Activated T-cell treated with anti-CD3 and anti-CD28 coated beads, Interleukin-2, amount 50 U/mL, for 72 hours (primary cell): ENCODE measurements at regions not wholly inside any gene's neighbourhood (a gene's known extent, or its start where the extent isn't known, plus 50 kb on each side); places are given as distances from the start of the nearest gene placed in this dataset.
"Not testable (repeated sequence)": the region's sequence is repeated elsewhere in the genome, so short reads cannot be mapped to it uniquely, and the experiment has no call there.

Experiments used
- ATAC-seq, 2 donors: fragments of 150-1000 bp; cut with Tn5 transposase; replicated peaks in 1 of 2; 2 replicates each; pipeline ENCODE4 v1.10.0; 2021; ENCODE audit warnings: moderate library complexity in 2 of 2, mild to moderate bottlenecking in 1 of 2
- DNase-seq, 2 donors: peaks; one replicate each; pipeline ENCODE4 v3.0.0; 2021 to 2022; ENCODE audit warnings: mixed read lengths in 1 of 2
- H3K27ac Mint-ChIP-seq: one replicate; pipeline ENCODE4 v1.8.0; 2022; ENCODE audit warnings: mild to moderate bottlenecking, moderate library complexity, mixed read lengths
- H3K27me3 Mint-ChIP-seq: one replicate; pipeline ENCODE4 v1.8.0; 2022; ENCODE audit warnings: low read depth, mixed read lengths
- H3K36me3 Mint-ChIP-seq, 2 donors: one replicate each; pipeline ENCODE4 v1.8.0; 2022; ENCODE audit warnings: mixed read lengths in 2 of 2, mild to moderate bottlenecking in 1 of 2; ENCODE audit not compliant: insufficient read depth in 2 of 2
- H3K4me1 Mint-ChIP-seq: one replicate; pipeline ENCODE4 v1.8.0; 2022; ENCODE audit warnings: low read depth, mixed read lengths
- H3K4me3 Mint-ChIP-seq, 2 donors: one replicate each; pipeline ENCODE4 v1.8.0; 2022; ENCODE audit warnings: mild to moderate bottlenecking in 2 of 2, mixed read lengths in 2 of 2, moderate library complexity in 2 of 2
- H3K9me3 Mint-ChIP-seq, 2 donors: one replicate each; pipeline ENCODE4 v1.8.0; 2022; ENCODE audit warnings: mixed read lengths in 2 of 2

DNA sequence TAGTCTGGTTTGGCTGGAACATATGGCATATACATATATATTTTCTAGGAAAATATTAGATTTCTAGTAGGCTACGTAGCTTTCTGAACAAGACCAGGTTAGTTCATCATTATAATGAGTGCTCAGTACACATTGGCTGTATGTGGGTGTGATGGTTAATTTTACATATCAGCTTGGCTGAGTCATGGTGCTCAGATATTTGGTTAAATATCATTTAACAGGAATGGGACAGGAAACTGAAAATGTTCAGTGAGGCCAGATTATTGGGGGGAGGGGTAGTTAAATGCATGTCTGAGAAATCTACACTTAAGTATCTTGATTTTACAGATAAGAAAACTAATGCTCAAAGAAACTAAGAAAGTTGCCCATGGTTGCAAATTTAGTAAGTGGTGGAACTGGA, 160.1 kb downstream of the RBMX2 start:
- Mint-ChIP-seq H3K36me3 (no peaks in the 10 kb centered on the region), H3K4me3 (no peak overlapping the region), H3K27me3 (peaks cover 30% of the 10 kb centered on the region), H3K4me1 (no peaks in the 10 kb centered on the region), H3K27ac (no peak overlapping the region), H3K9me3 (no peaks in the 10 kb centered on the region)
- DNase-seq (no peak), ATAC-seq (no peak)

DNA sequence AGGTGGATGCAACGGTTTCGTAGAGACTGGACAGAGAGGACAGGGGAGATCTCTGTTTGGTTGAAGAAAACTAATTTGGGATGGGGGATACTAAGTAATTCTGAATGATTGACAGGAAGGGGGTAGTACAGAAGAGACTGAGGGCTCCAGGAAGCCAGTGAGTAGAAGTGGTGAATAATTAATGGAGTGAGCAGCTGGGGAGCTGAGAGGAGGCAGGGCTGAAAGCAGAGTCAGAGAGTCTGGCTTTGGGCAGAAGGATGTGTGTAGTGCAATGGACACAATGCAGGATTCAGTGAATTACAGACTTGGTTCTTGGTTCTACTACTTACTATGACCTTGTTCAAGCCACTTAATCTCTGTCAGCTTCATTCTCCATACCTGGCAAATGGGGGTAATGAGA, 161.7 kb downstream of the RBMX2 start:
- Mint-ChIP-seq H3K4me3 (no peak overlapping the region), H3K4me1 (no peaks in the 10 kb centered on the region), H3K9me3 (no peaks in the 10 kb centered on the region), H3K36me3 (no peaks in the 10 kb centered on the region), H3K27me3 (peaks cover 26% of the 10 kb centered on the region), H3K27ac (no peak overlapping the region)
- ATAC-seq = no peak
- DNase-seq = no peak

DNA sequence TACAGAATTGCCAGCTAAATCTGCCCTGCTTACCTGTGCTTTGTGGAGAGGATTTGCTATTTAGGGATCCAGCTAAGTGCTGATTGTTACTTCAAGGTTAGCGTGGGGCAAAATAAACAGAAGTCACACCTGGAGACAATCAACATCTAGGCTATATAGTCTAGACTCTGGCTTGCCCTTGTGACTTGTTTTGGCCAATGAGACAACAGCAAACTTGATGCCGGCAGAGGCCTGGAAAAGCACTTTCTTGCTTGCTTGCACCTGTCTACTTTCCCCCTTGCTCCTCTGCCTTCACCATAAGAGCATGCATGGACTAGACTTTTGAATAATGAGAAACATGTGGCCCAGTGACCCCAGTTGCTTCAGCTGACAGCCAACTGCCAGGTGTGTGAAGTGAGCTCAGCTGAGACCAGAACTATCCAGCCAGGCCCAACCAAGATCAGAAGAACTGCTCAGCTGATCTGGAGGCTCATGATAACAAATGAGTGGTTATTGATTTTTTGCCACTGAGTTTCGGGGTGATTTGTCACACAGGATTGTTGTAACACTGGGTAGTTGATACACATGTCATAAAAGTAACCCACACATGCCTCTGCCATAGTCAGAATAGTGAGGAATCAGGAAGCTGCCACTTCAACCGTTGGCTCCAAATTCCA, 164.4 kb downstream of the RBMX2 start:
- no peaks in the 10 kb centered on the region for H3K36me3 Mint-ChIP-seq
- no peaks in the 10 kb centered on the region for H3K4me1 Mint-ChIP-seq
- H3K4me3 Mint-ChIP-seq = no peak overlapping the region
- H3K27ac Mint-ChIP-seq = no peak overlapping the region
- ATAC-seq (no peak), DNase-seq (no peak)
- H3K9me3 Mint-ChIP-seq = peaks cover 0 to 3% of the 10 kb centered on the region in 2 donors
- H3K27me3 Mint-ChIP-seq = peaks cover 24% of the 10 kb centered on the region

DNA sequence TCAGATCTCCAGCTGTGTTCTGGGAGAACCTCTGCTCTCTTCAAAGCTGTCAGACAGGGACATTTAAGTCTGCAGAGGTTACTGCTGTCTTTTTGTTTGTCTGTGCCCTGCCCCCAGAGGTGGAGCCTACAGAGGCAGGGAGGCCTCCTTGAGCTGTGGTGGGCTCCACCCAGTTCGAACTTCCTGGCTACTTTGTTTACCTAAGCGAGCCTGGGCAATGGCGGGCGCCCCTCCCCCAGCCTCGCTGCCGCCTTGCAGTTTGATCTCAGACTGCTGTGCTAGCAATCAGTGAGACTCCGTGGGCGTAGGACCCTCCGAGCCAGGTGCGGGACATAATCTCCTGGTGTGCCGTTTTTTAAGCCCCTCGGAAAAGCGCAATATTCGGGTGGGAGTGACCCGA, 171.2 kb downstream of the RBMX2 start:
- not testable (repeated sequence) for ATAC-seq, H3K36me3 Mint-ChIP-seq, H3K4me1 Mint-ChIP-seq, H3K4me3 Mint-ChIP-seq, DNase-seq, H3K9me3 Mint-ChIP-seq, H3K27ac Mint-ChIP-seq
- peaks cover 18% of the 10 kb centered on the region for H3K27me3 Mint-ChIP-seq
